Liver (tissue), 7 donors: ENCODE measurements at regions not wholly inside any gene's neighbourhood (a gene's known extent, or its start where the extent isn't known, plus 50 kb on each side); places are given as distances from the start of the nearest gene placed in this dataset.
"Not testable (repeated sequence)": the region's sequence is repeated elsewhere in the genome, so short reads cannot be mapped to it uniquely, and the experiment has no call there.

ENCODE experiments used
- DNase-seq: peaks from one replicate; pipeline ENCODE4 v3.0.0-alpha.2; 2017; ENCODE audit warnings: low spot score
- H3K27ac ChIP-seq, 2 donors: one replicate each; pipeline ENCODE4 v1.7.0; 2013; ENCODE audit warnings: inconsistent platforms in 2 of 2, low read length in 2 of 2, control low read depth in 1 of 2, low read depth in 1 of 2, mild to moderate bottlenecking in 1 of 2
- H3K27me3 ChIP-seq, 4 donors: one replicate each; pipeline versions ENCODE4 v1.6.1 to v1.7.0; 2013; ENCODE audit warnings: low read length in 3 of 4, inconsistent platforms in 1 of 4, mild to moderate bottlenecking in 1 of 4, moderate library complexity in 1 of 4; ENCODE audit not compliant: control insufficient read depth in 4 of 4, insufficient read depth in 4 of 4
- H3K36me3 ChIP-seq, 4 donors: one replicate each; pipeline versions ENCODE4 v1.6.1 to v1.7.0; 2013; ENCODE audit warnings: low read length in 3 of 4, mild to moderate bottlenecking in 3 of 4, low read depth in 1 of 4, moderate library complexity in 1 of 4; ENCODE audit not compliant: control insufficient read depth in 4 of 4, insufficient read depth in 3 of 4
- H3K4me1 ChIP-seq, 4 donors: one replicate each; pipeline versions ENCODE4 v1.6.1 to v1.7.0; 2013; ENCODE audit warnings: low read length in 3 of 4, mild to moderate bottlenecking in 3 of 4, moderate library complexity in 1 of 4; ENCODE audit not compliant: control insufficient read depth in 4 of 4, insufficient read depth in 4 of 4
- H3K4me3 ChIP-seq, 3 donors: one replicate each; pipeline versions ENCODE4 v1.6.1 to v1.7.0; 2013; ENCODE audit warnings: low read length in 3 of 3, control low read depth in 1 of 3, low read depth in 1 of 3, mild to moderate bottlenecking in 1 of 3
- H3K9ac ChIP-seq, 2 donors: one replicate each; pipeline ENCODE4 v1.7.0; 2013; ENCODE audit warnings: low read length in 2 of 2, mild to moderate bottlenecking in 2 of 2, moderate library complexity in 2 of 2, control low read depth in 1 of 2, low read depth in 1 of 2
- H3K9me3 ChIP-seq, 4 donors: one replicate each; pipeline versions ENCODE4 v1.6.1 to v1.7.0; 2013; ENCODE audit warnings: low read length in 3 of 4; ENCODE audit not compliant: control insufficient read depth in 4 of 4
- ATF3 ChIP-seq: IDR thresholded peaks from 2 replicates; pipeline ENCODE4 v1.6.1; 2016; ENCODE audit warnings: antibody characterized with exemption
- EGR1 ChIP-seq, 2 donors: IDR thresholded peaks; 2 replicates each; pipeline ENCODE4 v1.6.1; 2016 to 2018; ENCODE audit warnings: antibody characterized with exemption in 2 of 2, low read depth in 2 of 2
- FOXA1 ChIP-seq: IDR thresholded peaks from 2 replicates; pipeline ENCODE4 v1.6.1; 2016; ENCODE audit warnings: antibody characterized with exemption
- GABPA ChIP-seq, 2 donors: IDR thresholded peaks in 1 of 2; conservative IDR thresholded peaks in 1 of 2; 2 replicates each; pipeline ENCODE4 v1.6.1; 2016; ENCODE audit warnings: antibody characterized with exemption in 2 of 2, mild to moderate bottlenecking in 1 of 2, moderate library complexity in 1 of 2
- HNF4G ChIP-seq: IDR thresholded peaks from 2 replicates; pipeline ENCODE4 v1.6.1; 2016; ENCODE audit warnings: antibody characterized with exemption
- MAX ChIP-seq: IDR thresholded peaks from 2 replicates; pipeline ENCODE4 v1.6.1; 2016; ENCODE audit warnings: antibody characterized with exemption
- NR2F2 ChIP-seq: IDR thresholded peaks from 2 replicates; pipeline ENCODE4 v1.6.1; 2016; ENCODE audit warnings: antibody characterized with exemption
- REST ChIP-seq: IDR thresholded peaks from 2 replicates; pipeline ENCODE4 v1.6.1; 2016; ENCODE audit warnings: antibody characterized with exemption, mild to moderate bottlenecking
- SP1 ChIP-seq: IDR thresholded peaks from 2 replicates; pipeline ENCODE4 v1.6.1; 2018; ENCODE audit warnings: antibody characterized with exemption, mild to moderate bottlenecking
- ZBTB33 ChIP-seq: IDR thresholded peaks from 2 replicates; pipeline ENCODE4 v1.6.1; 2016; ENCODE audit warnings: antibody characterized with exemption
- WGBS: extraction: QIAGEN DNeasy Blood & Tissue Kit; methylation state at CpG from one replicate; pipeline ENCODE4 v1.1.7; 2013; 5-methylcytosine and 5-hydroxymethylcytosine counted together
- donor health status: healthy.
- donor health status: healthy.
- donor health status: healthy.
- donor health status: healthy.

- not testable (repeated sequence) for H3K27ac ChIP-seq, H3K4me1 ChIP-seq, H3K9me3 ChIP-seq, DNase-seq, H3K36me3 ChIP-seq, H3K4me3 ChIP-seq, H3K27me3 ChIP-seq, H3K9ac ChIP-seq
- WGBS: 66% methylated on average over 3 of the region's 3 CpGs
Observed at GRCh38 chr16:88271776-88272175, 111.0 kb upstream of the ZNF469 start.

DNA sequence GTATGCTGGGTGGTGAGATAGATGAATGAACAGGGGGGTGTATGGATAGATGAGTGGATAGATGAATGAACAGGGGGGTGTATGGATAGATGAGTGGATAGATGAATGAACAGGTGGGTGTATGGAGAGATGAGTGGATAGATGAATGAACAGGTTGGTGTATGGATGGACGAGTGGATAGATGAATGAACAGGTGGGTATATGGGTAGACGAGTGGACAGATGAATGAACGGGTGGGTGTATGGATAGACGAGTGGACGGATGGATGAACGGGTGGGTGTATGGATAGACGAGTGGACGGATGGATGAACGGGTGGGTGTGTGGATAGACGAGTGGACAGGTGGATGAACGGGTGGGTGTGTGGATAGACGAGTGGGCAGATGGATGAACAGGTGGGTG, 110.3 kb upstream of the ZNF469 start:
- not testable (repeated sequence) for H3K27ac ChIP-seq, H3K27me3 ChIP-seq, H3K9ac ChIP-seq, H3K9me3 ChIP-seq, DNase-seq, H3K4me1 ChIP-seq, H3K4me3 ChIP-seq, H3K36me3 ChIP-seq
- 81% methylated on average over 12 of the region's 12 CpGs for WGBS

GRCh38 chr16:88274126-88274750, 108.5 kb upstream of the ZNF469 start:
- not testable (repeated sequence) for H3K27me3 ChIP-seq, DNase-seq, H3K9ac ChIP-seq, H3K27ac ChIP-seq, H3K4me3 ChIP-seq, H3K4me1 ChIP-seq, H3K9me3 ChIP-seq, H3K36me3 ChIP-seq
- 69% methylated on average over 11 of the region's 11 CpGs for WGBS

GRCh38 chr16:88274847-88275246, 107.9 kb upstream of the ZNF469 start:
- H3K9ac ChIP-seq: no peak overlapping the region
- H3K27me3 ChIP-seq: no peaks in the 10 kb centered on the region
- no peak for TF ChIP-seq ATF3
- TF ChIP-seq HNF4G: no peak
- no peak for TF ChIP-seq FOXA1
- no peak for TF ChIP-seq SP1
- TF ChIP-seq MAX: no peak
- TF ChIP-seq EGR1 (IDR thresholded peaks at IDR 0.05; ENCODE audit: low read depth in 2 of 2): no peak
- no peak for TF ChIP-seq NR2F2
- no peak for TF ChIP-seq GABPA (IDR thresholded peaks at IDR 0.05 in 1 of 2, conservative IDR thresholded peaks at IDR 0.05 in 1 of 2)
- no peak for TF ChIP-seq ZBTB33
- no peak for TF ChIP-seq REST
- no peak overlapping the region for H3K27ac ChIP-seq
- DNase-seq: no peak
- H3K36me3 ChIP-seq: no peaks in the 10 kb centered on the region
- 70% methylated on average over 17 of the region's 17 CpGs for WGBS
- H3K9me3 ChIP-seq: no peaks in the 10 kb centered on the region
- no peak overlapping the region for H3K4me3 ChIP-seq
- H3K4me1 ChIP-seq: no peaks in the 10 kb centered on the region

GRCh38 chr16:88275336-88276122, 107.2 kb upstream of the ZNF469 start:
- not testable (repeated sequence) for DNase-seq, H3K27ac ChIP-seq, H3K9ac ChIP-seq, H3K4me1 ChIP-seq, H3K27me3 ChIP-seq, H3K36me3 ChIP-seq, H3K9me3 ChIP-seq, H3K4me3 ChIP-seq
- 79% methylated on average over 21 of the region's 21 CpGs for WGBS
